ENCODE measurements at regions not wholly inside any gene's neighbourhood (a gene's known extent, or its start where the extent isn't known, plus 50 kb on each side); places are given as distances from the start of the nearest gene placed in this dataset.
"Not testable (repeated sequence)": the region's sequence is repeated elsewhere in the genome, so short reads cannot be mapped to it uniquely, and the experiment has no call there.

DNA sequence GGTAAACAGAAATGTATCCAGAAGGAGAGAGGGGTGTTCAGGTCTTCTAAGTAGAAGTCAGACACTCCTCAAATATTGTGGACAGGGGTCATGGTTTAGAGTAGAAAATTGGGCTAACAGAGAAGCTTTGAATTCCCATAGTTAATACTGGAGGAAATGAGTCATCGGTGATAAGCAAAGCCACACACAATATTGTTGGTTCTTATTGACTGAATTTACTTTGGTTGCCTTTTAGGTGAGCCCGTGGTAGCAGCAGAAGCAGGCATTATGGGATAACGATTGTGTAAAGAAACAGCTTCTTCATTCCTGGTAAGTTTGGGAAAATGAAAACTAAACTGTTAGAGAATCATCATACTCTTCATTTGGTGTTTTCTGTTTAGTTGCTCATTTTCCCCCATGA, 110.2 kb upstream of the VKORC1L1 start:
- TF ChIP-seq, protein P1, sequence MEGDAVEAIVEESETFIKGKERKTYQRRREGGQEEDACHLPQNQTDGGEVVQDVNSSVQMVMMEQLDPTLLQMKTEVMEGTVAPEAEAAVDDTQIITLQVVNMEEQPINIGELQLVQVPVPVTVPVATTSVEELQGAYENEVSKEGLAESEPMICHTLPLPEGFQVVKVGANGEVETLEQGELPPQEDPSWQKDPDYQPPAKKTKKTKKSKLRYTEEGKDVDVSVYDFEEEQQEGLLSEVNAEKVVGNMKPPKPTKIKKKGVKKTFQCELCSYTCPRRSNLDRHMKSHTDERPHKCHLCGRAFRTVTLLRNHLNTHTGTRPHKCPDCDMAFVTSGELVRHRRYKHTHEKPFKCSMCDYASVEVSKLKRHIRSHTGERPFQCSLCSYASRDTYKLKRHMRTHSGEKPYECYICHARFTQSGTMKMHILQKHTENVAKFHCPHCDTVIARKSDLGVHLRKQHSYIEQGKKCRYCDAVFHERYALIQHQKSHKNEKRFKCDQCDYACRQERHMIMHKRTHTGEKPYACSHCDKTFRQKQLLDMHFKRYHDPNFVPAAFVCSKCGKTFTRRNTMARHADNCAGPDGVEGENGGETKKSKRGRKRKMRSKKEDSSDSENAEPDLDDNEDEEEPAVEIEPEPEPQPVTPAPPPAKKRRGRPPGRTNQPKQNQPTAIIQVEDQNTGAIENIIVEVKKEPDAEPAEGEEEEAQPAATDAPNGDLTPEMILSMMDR (IDR thresholded peaks at IDR 0.05): not testable (repeated sequence)
- TF ChIP-seq YY1 (IDR thresholded peaks at IDR 0.05; ENCODE audit: low read depth); TEAD4 (IDR thresholded peaks at IDR 0.05; ENCODE audit: borderline replicate concordance, insufficient read depth); CHD2 (IDR thresholded peaks at IDR 0.05; ENCODE audit: low read length, partially characterized antibody); SIN3A (IDR thresholded peaks at IDR 0.05; ENCODE audit: borderline replicate concordance, low read depth, low read length); POLR2AphosphoS5 (IDR thresholded peaks at IDR 0.05; ENCODE audit: low read depth, low read length): not testable (repeated sequence)

Measured in SK-N-SH (cell line).